Mesenchymal stem cell (in vitro differentiated cells and primary cell): ENCODE measurements at regions not wholly inside any gene's neighbourhood (a gene's known extent, or its start where the extent isn't known, plus 50 kb on each side); places are given as distances from the start of the nearest gene placed in this dataset.

ENCODE experiments used
- DNase-seq: peaks from one replicate; pipeline ENCODE4 v3.0.0-alpha.2; 2013
- H2AFZ ChIP-seq: one replicate; pipeline ENCODE4 v1.6.1; 2013; ENCODE audit warnings: low read depth, mild to moderate bottlenecking, control low read depth, inconsistent platforms, low read length, moderate library complexity
- H2AK5ac ChIP-seq: 2 replicates; pipeline ENCODE4 v1.6.1; 2013; ENCODE audit warnings: low read length, moderate library complexity, mild to moderate bottlenecking, inconsistent platforms; ENCODE audit not compliant: severe bottlenecking
- H2BK120ac ChIP-seq: one replicate; pipeline ENCODE4 v1.6.1; 2013; ENCODE audit warnings: low read depth, mild to moderate bottlenecking, inconsistent platforms, low read length, moderate library complexity
- H2BK12ac ChIP-seq, 2 experiments: one replicate each; pipeline ENCODE4 v1.6.1; 2013; ENCODE audit warnings: inconsistent platforms in 2 of 2, low read length in 2 of 2, mild to moderate bottlenecking in 2 of 2, moderate library complexity in 2 of 2, control low read depth in 1 of 2
- H2BK15ac ChIP-seq: one replicate; pipeline ENCODE4 v1.6.1; 2013; ENCODE audit warnings: mild to moderate bottlenecking, low read depth, inconsistent platforms; ENCODE audit not compliant: poor library complexity, severe bottlenecking
- H2BK5ac ChIP-seq: 2 replicates; pipeline ENCODE4 v1.6.1; 2013; ENCODE audit warnings: low read depth, mild to moderate bottlenecking, low read length, control low read depth, inconsistent platforms; ENCODE audit not compliant: poor library complexity, severe bottlenecking
- H3K14ac ChIP-seq, 2 experiments: one replicate each; pipeline ENCODE4 v1.6.1; 2013; ENCODE audit warnings: inconsistent platforms in 2 of 2, low read length in 2 of 2, control low read depth in 1 of 2, mild to moderate bottlenecking in 1 of 2, moderate library complexity in 1 of 2
- H3K18ac ChIP-seq, 2 experiments: one replicate each; pipeline ENCODE4 v1.6.1; 2013; ENCODE audit warnings: inconsistent platforms in 2 of 2, low read length in 2 of 2, control low read depth in 1 of 2, low read depth in 1 of 2, mild to moderate bottlenecking in 1 of 2
- H3K23ac ChIP-seq, 2 experiments: one replicate each; pipeline ENCODE4 v1.6.1; 2013; ENCODE audit warnings: inconsistent platforms in 2 of 2, low read length in 2 of 2, mild to moderate bottlenecking in 2 of 2, moderate library complexity in 2 of 2, control low read depth in 1 of 2
- H3K27ac ChIP-seq: 2 replicates; pipeline ENCODE4 v1.5.1; 2013; ENCODE audit warnings: mild to moderate bottlenecking, moderate library complexity, low read length, control low read depth, inconsistent platforms; ENCODE audit not compliant: poor library complexity, severe bottlenecking
- H3K27me3 ChIP-seq, 2 experiments: 2 replicates each; pipeline versions ENCODE4 v1.6.1 to v1.7.0; 2013; ENCODE audit warnings: low read length in 2 of 2, mild to moderate bottlenecking in 2 of 2, moderate library complexity in 2 of 2, control low read depth in 1 of 2, inconsistent platforms in 1 of 2; ENCODE audit not compliant: control insufficient read depth in 1 of 2, insufficient read depth in 1 of 2
- H3K36me3 ChIP-seq, 2 experiments: 2 replicates each; pipeline versions ENCODE4 v1.6.1 to v1.7.0; 2013; ENCODE audit warnings: low read length in 2 of 2, control low read depth in 1 of 2, inconsistent platforms in 1 of 2, low read depth in 1 of 2, mild to moderate bottlenecking in 1 of 2; ENCODE audit not compliant: insufficient read depth in 2 of 2, control insufficient read depth in 1 of 2
- H3K4ac ChIP-seq, 2 experiments: one replicate each; pipeline ENCODE4 v1.6.1; 2013; ENCODE audit warnings: inconsistent platforms in 2 of 2, low read length in 2 of 2, mild to moderate bottlenecking in 2 of 2, moderate library complexity in 2 of 2, control low read depth in 1 of 2, low read depth in 1 of 2
- H3K4me1 ChIP-seq: 2 replicates; pipeline ENCODE4 v1.6.1; 2013; ENCODE audit warnings: low read depth, low read length, control low read depth; ENCODE audit not compliant: control insufficient read depth, insufficient read depth
- H3K4me2 ChIP-seq: 2 replicates; pipeline ENCODE4 v1.6.1; 2013; ENCODE audit warnings: low read length, mild to moderate bottlenecking, inconsistent platforms; ENCODE audit not compliant: poor library complexity, severe bottlenecking
- H3K4me3 ChIP-seq, 2 experiments: 2 replicates each; pipeline versions ENCODE4 v1.5.1 to v1.7.0; 2013; ENCODE audit warnings: low read length in 2 of 2, mild to moderate bottlenecking in 2 of 2, control low read depth in 1 of 2, low read depth in 1 of 2; ENCODE audit not compliant: insufficient read depth in 1 of 2
- H3K79me1 ChIP-seq: replicated peaks from 2 replicates; pipeline ENCODE4 v1.6.1; 2013; ENCODE audit warnings: mild to moderate bottlenecking, control low read depth, low read length, inconsistent platforms; ENCODE audit not compliant: poor library complexity, severe bottlenecking
- H3K9ac ChIP-seq: 2 replicates; pipeline ENCODE4 v1.7.0; 2013; ENCODE audit warnings: mild to moderate bottlenecking, low read length, moderate library complexity
- H3K9me3 ChIP-seq: 2 replicates; pipeline ENCODE4 v1.7.0; 2013; ENCODE audit warnings: mild to moderate bottlenecking, low read length; ENCODE audit not compliant: control insufficient read depth
- H4K8ac ChIP-seq: one replicate; pipeline ENCODE4 v1.6.1; 2013; ENCODE audit warnings: inconsistent platforms, mild to moderate bottlenecking, low read length, moderate library complexity
- H4K91ac ChIP-seq: one replicate; pipeline ENCODE4 v1.6.1; 2013; ENCODE audit warnings: mild to moderate bottlenecking, low read length, inconsistent platforms
- WGBS: methylation state at CpG from one replicate; pipeline ENCODE4 v1.1.7; 2013; ENCODE audit warnings: mixed read lengths; 5-methylcytosine and 5-hydroxymethylcytosine counted together

GRCh38 chr4:127148165-127148564 is 484.6 kb upstream of the INTU start:
- no peak overlapping the region for H4K8ac ChIP-seq
- no peak for DNase-seq

GRCh38 chr4:127149086-127149485 is 483.7 kb upstream of the INTU start:
- H3K4me2 ChIP-seq: no peak overlapping the region
- WGBS: over 99% methylated on average over 3 of the region's 3 CpGs
- H3K14ac ChIP-seq: no peak overlapping the region
- H3K79me1 ChIP-seq: no peaks in the 10 kb centered on the region
- H2AFZ ChIP-seq: no peak overlapping the region
- no peak overlapping the region for H4K8ac ChIP-seq
- no peak overlapping the region for H2BK12ac ChIP-seq
- no peak overlapping the region for H3K4me3 ChIP-seq
- H3K9me3 ChIP-seq: no peaks in the 10 kb centered on the region
- H4K91ac ChIP-seq: no peak overlapping the region
- no peak overlapping the region for H2BK15ac ChIP-seq
- H3K27me3 ChIP-seq: no peaks in the 10 kb centered on the region
- H3K27ac ChIP-seq: no peak overlapping the region
- no peak overlapping the region for H2BK5ac ChIP-seq
- H3K36me3 ChIP-seq: no peaks in the 10 kb centered on the region
- peak overlapping the region in 1 of 2 experiments; percentile 54 for H3K18ac ChIP-seq
- no peak overlapping the region for H3K9ac ChIP-seq
- no peak overlapping the region for H2BK120ac ChIP-seq
- H3K23ac ChIP-seq: no peak overlapping the region
- peaks cover 2% of the 10 kb centered on the region for H3K4me1 ChIP-seq
- no peak for DNase-seq
- no peak overlapping the region for H2AK5ac ChIP-seq
- H3K4ac ChIP-seq: no peak overlapping the region

More at GRCh38 chr4:127148165-127148564, 484.6 kb upstream of the INTU start:
- no peak overlapping the region for H2BK120ac ChIP-seq
- no peak overlapping the region for H2BK15ac ChIP-seq
- H2AK5ac ChIP-seq: no peak overlapping the region
- no peak overlapping the region for H3K23ac ChIP-seq
- H3K18ac ChIP-seq: no peak overlapping the region
- H3K4me1 ChIP-seq: peaks cover 2% of the 10 kb centered on the region
- no peaks in the 10 kb centered on the region for H3K9me3 ChIP-seq
- H2AFZ ChIP-seq: no peak overlapping the region
- no peaks in the 10 kb centered on the region for H3K79me1 ChIP-seq
- no peak overlapping the region for H3K4ac ChIP-seq
- no peak overlapping the region for H2BK12ac ChIP-seq
- no peak overlapping the region for H3K4me3 ChIP-seq
- H3K27me3 ChIP-seq: no peaks in the 10 kb centered on the region
- H3K4me2 ChIP-seq: no peak overlapping the region
- no peak overlapping the region for H3K14ac ChIP-seq
- no peak overlapping the region for H2BK5ac ChIP-seq
- H4K91ac ChIP-seq: no peak overlapping the region
- H3K27ac ChIP-seq: no peak overlapping the region
- no peak overlapping the region for H3K9ac ChIP-seq
- H3K36me3 ChIP-seq: no peaks in the 10 kb centered on the region

GRCh38 chr4:127151941-127152340 is 480.8 kb upstream of the INTU start:
- no peak overlapping the region for H3K14ac ChIP-seq
- H4K91ac ChIP-seq: no peak overlapping the region
- no peak overlapping the region for H2BK15ac ChIP-seq
- H2AK5ac ChIP-seq: no peak overlapping the region
- no peak overlapping the region for H4K8ac ChIP-seq
- no peak overlapping the region for H3K4me3 ChIP-seq
- no peaks in the 10 kb centered on the region for H3K4me1 ChIP-seq
- no peak for DNase-seq
- H3K4ac ChIP-seq: no peak overlapping the region
- H3K27me3 ChIP-seq: no peaks in the 10 kb centered on the region
- H3K18ac ChIP-seq: no peak overlapping the region
- no peak overlapping the region for H2AFZ ChIP-seq
- no peaks in the 10 kb centered on the region for H3K79me1 ChIP-seq
- H3K9me3 ChIP-seq: no peaks in the 10 kb centered on the region
- H2BK120ac ChIP-seq: no peak overlapping the region
- no peak overlapping the region for H3K23ac ChIP-seq
- H3K4me2 ChIP-seq: no peak overlapping the region
- no peak overlapping the region for H2BK5ac ChIP-seq
- no peaks in the 10 kb centered on the region for H3K36me3 ChIP-seq
- no peak overlapping the region for H3K9ac ChIP-seq
- no peak overlapping the region for H3K27ac ChIP-seq
- H2BK12ac ChIP-seq: no peak overlapping the region

GRCh38 chr4:127155116-127155515 is 477.6 kb upstream of the INTU start:
- Histone ChIP-seq H3K4me2 (no peak overlapping the region), H3K79me1 (no peaks in the 10 kb centered on the region), H3K4ac (no peak overlapping the region), H3K18ac (no peak overlapping the region), H3K36me3 (no peaks in the 10 kb centered on the region), H4K91ac (no peak overlapping the region), H2BK120ac (no peak overlapping the region), H3K23ac (no peak overlapping the region), H3K9ac (peak overlapping the region; percentile 73), H3K27me3 (no peaks in the 10 kb centered on the region), H3K4me1 (no peaks in the 10 kb centered on the region), H2BK12ac (no peak overlapping the region), H3K14ac (no peak overlapping the region), H2AK5ac (no peak overlapping the region), H3K27ac (no peak overlapping the region), H3K4me3 (no peak overlapping the region), H3K9me3 (no peaks in the 10 kb centered on the region), H2AFZ (no peak overlapping the region), H2BK15ac (no peak overlapping the region), H4K8ac (no peak overlapping the region), H2BK5ac (no peak overlapping the region)
- WGBS: no CpG with 5 or more reads among the region's 2 CpGs
- DNase-seq: no peak
